CD4-positive, alpha-beta memory T cell (primary cell): ENCODE measurements at regions not wholly inside any gene's neighbourhood (a gene's known extent, or its start where the extent isn't known, plus 50 kb on each side); places are given as distances from the start of the nearest gene placed in this dataset.

Experiments used
- CTCF ChIA-PET: fragments of 350-600 bp; sonication (Branson Sonifier 250); formaldehyde crosslinking; loops from one replicate; lab custom pipeline; 2021; ENCODE audit warnings: inconsistent platforms; ENCODE audit not compliant: partially characterized antibody; lab: Charles Lee
- POLR2A ChIA-PET: fragments of 350-600 bp; sonication (Branson Sonifier 250); formaldehyde crosslinking; loops from one replicate; lab custom pipeline; 2021; ENCODE audit not compliant: partially characterized antibody; lab: Charles Lee
- DNase-seq, 5 donors: peaks; one replicate each; pipeline versions ENCODE4 v3.0.0 to v3.0.0-alpha.2; 2020 to 2022; ENCODE audit warnings: mixed read lengths in 1 of 5
- H3K27ac ChIP-seq: one replicate; pipeline ENCODE4 v1.7.0; 2013; ENCODE audit warnings: low read depth, low read length
- H3K27me3 ChIP-seq: 2 replicates; pipeline ENCODE4 v1.7.0; 2013; ENCODE audit warnings: mild to moderate bottlenecking, low read length, moderate library complexity; ENCODE audit not compliant: insufficient read depth
- H3K36me3 ChIP-seq: 2 replicates; pipeline ENCODE4 v1.7.0; 2013; ENCODE audit warnings: mild to moderate bottlenecking, low read length, moderate library complexity; ENCODE audit not compliant: insufficient read depth
- H3K4me1 ChIP-seq: 2 replicates; pipeline ENCODE4 v1.7.0; 2013; ENCODE audit warnings: mild to moderate bottlenecking, low read length, moderate library complexity; ENCODE audit not compliant: insufficient read depth
- H3K4me3 ChIP-seq, 2 donors: one replicate each; pipeline ENCODE4 v1.7.0; 2013; ENCODE audit warnings: low read length in 2 of 2, mild to moderate bottlenecking in 1 of 2
- H3K9me3 ChIP-seq, 2 donors: one replicate each; pipeline ENCODE4 v1.7.0; 2013; ENCODE audit warnings: low read length in 2 of 2, control low read depth in 1 of 2; ENCODE audit not compliant: control insufficient read depth in 1 of 2
- H3K27ac Mint-ChIP-seq, 7 donors: one replicate each; pipeline ENCODE4 v1.8.0; 2020 to 2021; ENCODE audit warnings: mixed read lengths in 7 of 7, mild to moderate bottlenecking in 6 of 7, inconsistent platforms in 3 of 7, moderate library complexity in 3 of 7
- H3K27me3 Mint-ChIP-seq, 2 donors: one replicate each; pipeline ENCODE4 v1.8.0; 2020 to 2021; ENCODE audit warnings: mixed read lengths in 2 of 2
- H3K36me3 Mint-ChIP-seq, 2 donors: one replicate each; pipeline ENCODE4 v1.8.0; 2020 to 2021; ENCODE audit warnings: mixed read lengths in 2 of 2, inconsistent platforms in 1 of 2, mild to moderate bottlenecking in 1 of 2
- H3K4me1 Mint-ChIP-seq, 4 donors: one replicate each; pipeline ENCODE4 v1.8.0; 2020 to 2021; ENCODE audit warnings: mixed read lengths in 4 of 4, mild to moderate bottlenecking in 1 of 4
- H3K4me3 Mint-ChIP-seq, 8 donors: one replicate each; pipeline ENCODE4 v1.8.0; 2020 to 2021; ENCODE audit warnings: mixed read lengths in 8 of 8, mild to moderate bottlenecking in 7 of 8, moderate library complexity in 6 of 8, inconsistent platforms in 3 of 8
- H3K9me3 Mint-ChIP-seq, 8 donors: one replicate each; pipeline ENCODE4 v1.8.0; 2020 to 2021; ENCODE audit warnings: mixed read lengths in 8 of 8, mild to moderate bottlenecking in 5 of 8, inconsistent platforms in 3 of 8, moderate library complexity in 1 of 8
- intact Hi-C: fragments of 100-400 bp; cut with micrococcal nuclease; formaldehyde crosslinking; loops from one replicate; pipeline ENCODE4 v1.15.1; 2023

- Histone ChIP-seq H3K9me3 (no peaks in the 10 kb centered on the region), H3K4me1 (no peaks in the 10 kb centered on the region), H3K27me3 (no peaks in the 10 kb centered on the region), H3K4me3 (no peak overlapping the region), H3K27ac (no peak overlapping the region), H3K36me3 (no peaks in the 10 kb centered on the region)
- H3K27me3 Mint-ChIP-seq, result peaks cover 2 to 4% of the 10 kb centered on the region in 2 donors
- intact Hi-C loops, result no loop called here
- no peaks in the 10 kb centered on the region for H3K4me1 Mint-ChIP-seq
- H3K36me3 Mint-ChIP-seq, result no peaks in the 10 kb centered on the region
- CTCF ChIA-PET, result no interaction called here
- no peak overlapping the region for H3K27ac Mint-ChIP-seq
- H3K9me3 Mint-ChIP-seq, result peaks cover 0 to 4% (median 0%) of the 10 kb centered on the region in 8 donors
- POLR2A ChIA-PET, result no interaction called here
- no peak overlapping the region for H3K4me3 Mint-ChIP-seq
- DNase-seq, result no peak
These were observed 123.6 kb upstream of the CADM1 start for GRCh38 chr11:115627666-115628460.

- intact Hi-C loops, result no loop called here
- Histone ChIP-seq H3K27ac (no peak overlapping the region), H3K4me3 (no peak overlapping the region), H3K4me1 (no peaks in the 10 kb centered on the region), H3K27me3 (no peaks in the 10 kb centered on the region), H3K9me3 (no peaks in the 10 kb centered on the region), H3K36me3 (no peaks in the 10 kb centered on the region)
- H3K36me3 Mint-ChIP-seq, result no peaks in the 10 kb centered on the region
- H3K4me1 Mint-ChIP-seq, result no peaks in the 10 kb centered on the region
- no peak for DNase-seq
- CTCF ChIA-PET, result no interaction called here
- H3K27me3 Mint-ChIP-seq, result peaks cover 2 to 4% of the 10 kb centered on the region in 2 donors
- H3K4me3 Mint-ChIP-seq, result no peak overlapping the region
- no peak overlapping the region for H3K27ac Mint-ChIP-seq
- peaks cover 0 to 4% (median 0%) of the 10 kb centered on the region in 8 donors for H3K9me3 Mint-ChIP-seq
- POLR2A ChIA-PET, result no interaction called here
These were observed 122.9 kb upstream of the CADM1 start for GRCh38 chr11:115627071-115627470.

- Mint-ChIP-seq H3K36me3 (no peaks in the 10 kb centered on the region), H3K4me1 (no peaks in the 10 kb centered on the region), H3K4me3 (no peak overlapping the region), H3K27me3 (peaks cover 2 to 4% of the 10 kb centered on the region in 2 donors), H3K27ac (no peak overlapping the region), H3K9me3 (peaks cover 0 to 4% (median 0%) of the 10 kb centered on the region in 8 donors)
- CTCF ChIA-PET, result no interaction called here
- POLR2A ChIA-PET, result no interaction called here
- no peak for DNase-seq
- Histone ChIP-seq H3K9me3 (no peaks in the 10 kb centered on the region), H3K27ac (no peak overlapping the region), H3K4me1 (no peaks in the 10 kb centered on the region), H3K27me3 (no peaks in the 10 kb centered on the region), H3K36me3 (no peaks in the 10 kb centered on the region), H3K4me3 (no peak overlapping the region)
- intact Hi-C loops, result no loop called here
These were observed 122.2 kb upstream of the CADM1 start for GRCh38 chr11:115626414-115626813.

GRCh38 chr11:115625502-115625901 lies 121.3 kb upstream of the CADM1 start:
- Mint-ChIP-seq H3K4me1 (no peaks in the 10 kb centered on the region), H3K27ac (no peak overlapping the region), H3K9me3 (peaks cover 0 to 4% (median 0%) of the 10 kb centered on the region in 8 donors), H3K36me3 (no peaks in the 10 kb centered on the region), H3K27me3 (peaks cover 0 to under 1% of the 10 kb centered on the region in 2 donors), H3K4me3 (no peak overlapping the region)
- Histone ChIP-seq H3K4me1 (no peaks in the 10 kb centered on the region), H3K4me3 (no peak overlapping the region), H3K9me3 (no peaks in the 10 kb centered on the region), H3K36me3 (no peaks in the 10 kb centered on the region), H3K27ac (no peak overlapping the region), H3K27me3 (no peaks in the 10 kb centered on the region)
- DNase-seq, result no peak
- intact Hi-C loops, result no loop called here
- CTCF ChIA-PET, result no interaction called here
- POLR2A ChIA-PET, result no interaction called here

- no peak overlapping the region for H3K4me3 ChIP-seq
- H3K36me3 Mint-ChIP-seq, result no peaks in the 10 kb centered on the region
- intact Hi-C loops, result no loop called here
- H3K4me1 ChIP-seq, result no peaks in the 10 kb centered on the region
- no peak for DNase-seq
- CTCF ChIA-PET, result no interaction called here
- no peaks in the 10 kb centered on the region for H3K36me3 ChIP-seq
- no peaks in the 10 kb centered on the region for H3K27me3 ChIP-seq
- H3K9me3 Mint-ChIP-seq, result peaks cover 0 to 3% (median 0%) of the 10 kb centered on the region in 8 donors
- H3K9me3 ChIP-seq, result no peaks in the 10 kb centered on the region
- no peak overlapping the region for H3K27ac Mint-ChIP-seq
- no peak overlapping the region for H3K4me3 Mint-ChIP-seq
- POLR2A ChIA-PET, result no interaction called here
- H3K4me1 Mint-ChIP-seq, result no peaks in the 10 kb centered on the region
- no peaks in the 10 kb centered on the region for H3K27me3 Mint-ChIP-seq
- no peak overlapping the region for H3K27ac ChIP-seq
These were observed 119.8 kb upstream of the CADM1 start for GRCh38 chr11:115624065-115624464.

- no peaks in the 10 kb centered on the region for H3K4me1 Mint-ChIP-seq
- H3K36me3 Mint-ChIP-seq, result no peaks in the 10 kb centered on the region
- peaks cover 0 to 3% (median 0%) of the 10 kb centered on the region in 8 donors for H3K9me3 Mint-ChIP-seq
- intact Hi-C loops, result no loop called here
- no peak overlapping the region for H3K27ac Mint-ChIP-seq
- ChIA-PET POLR2A (no interaction called here), CTCF (no interaction called here)
- no peaks in the 10 kb centered on the region for H3K27me3 ChIP-seq
- H3K4me3 ChIP-seq, result no peak overlapping the region
- no peaks in the 10 kb centered on the region for H3K9me3 ChIP-seq
- H3K4me3 Mint-ChIP-seq, result no peak overlapping the region
- no peak overlapping the region for H3K27ac ChIP-seq
- no peaks in the 10 kb centered on the region for H3K4me1 ChIP-seq
- DNase-seq, result no peak
- no peaks in the 10 kb centered on the region for H3K36me3 ChIP-seq
- no peaks in the 10 kb centered on the region for H3K27me3 Mint-ChIP-seq
These were observed 118.8 kb upstream of the CADM1 start for GRCh38 chr11:115623021-115623451.

- H3K27ac Mint-ChIP-seq, result no peak overlapping the region
- intact Hi-C loops, result no loop called here
- no peak for DNase-seq
- ChIA-PET POLR2A (no interaction called here), CTCF (no interaction called here)
- H3K4me1 Mint-ChIP-seq, result no peaks in the 10 kb centered on the region
- H3K27ac ChIP-seq, result no peak overlapping the region
- no peaks in the 10 kb centered on the region for H3K4me1 ChIP-seq
- H3K4me3 ChIP-seq, result no peak overlapping the region
- no peaks in the 10 kb centered on the region for H3K36me3 ChIP-seq
- peaks cover 0 to 1% of the 10 kb centered on the region in 2 donors for H3K27me3 Mint-ChIP-seq
- H3K27me3 ChIP-seq, result no peaks in the 10 kb centered on the region
- peaks cover 0 to 6% (median 0%) of the 10 kb centered on the region in 8 donors for H3K9me3 Mint-ChIP-seq
- H3K9me3 ChIP-seq, result no peaks in the 10 kb centered on the region
- no peak overlapping the region for H3K4me3 Mint-ChIP-seq
- H3K36me3 Mint-ChIP-seq, result no peaks in the 10 kb centered on the region
These were observed 114.2 kb upstream of the CADM1 start for GRCh38 chr11:115618428-115618827.
